ENCODE measurements at regions not wholly inside any gene's neighbourhood (a gene's known extent, or its start where the extent isn't known, plus 50 kb on each side); places are given as distances from the start of the nearest gene placed in this dataset.

DNA sequence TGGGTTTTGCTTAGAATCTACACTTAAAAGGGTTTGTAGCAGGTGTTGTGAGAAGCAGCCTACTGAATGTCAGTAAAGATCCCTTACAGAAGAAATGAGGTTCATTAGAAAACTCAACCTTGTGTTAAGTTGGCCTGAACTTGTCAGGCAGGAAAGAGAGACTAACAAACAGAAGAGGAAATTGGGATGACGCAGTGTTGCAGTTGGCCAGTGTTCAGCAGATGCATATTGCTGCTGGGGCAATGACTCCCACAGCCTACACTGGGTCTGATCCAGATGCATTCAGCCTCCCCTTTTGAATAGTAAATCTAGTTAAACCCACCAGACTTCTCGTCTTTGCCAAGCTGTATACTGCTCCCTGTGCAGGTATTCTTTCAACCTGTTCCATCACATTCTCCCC, 409.4 kb downstream of the UBE2NL start:
- Histone ChIP-seq H4K20me1 (ENCODE audit: insufficient read depth, low read depth, low read length) (no peaks in the 10 kb centered on the region), H3K4me1 (ENCODE audit: low read length) (no peaks in the 10 kb centered on the region)
- no peak for DNase-seq

DNA sequence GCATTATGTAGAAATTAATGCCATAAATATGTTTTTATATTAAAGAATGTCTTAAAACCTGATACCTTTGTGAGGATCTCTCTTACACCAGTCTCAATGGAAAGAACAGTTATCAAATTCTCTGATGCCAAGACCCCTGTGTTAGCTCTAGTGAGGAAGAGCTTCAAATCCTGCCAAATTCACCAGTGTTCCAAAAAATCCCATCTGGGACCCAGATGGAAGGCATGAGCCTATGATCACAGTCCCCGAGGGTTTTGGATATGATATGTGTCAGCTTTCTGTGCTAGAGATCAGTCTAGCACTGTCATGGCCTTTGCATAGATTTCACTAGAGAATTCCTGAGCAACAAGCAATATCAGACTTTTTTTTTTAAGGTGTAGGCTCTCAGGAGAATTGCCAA, 412.1 kb downstream of the UBE2NL start:
- no peak overlapping the region for H2AFZ ChIP-seq (ENCODE audit: low read length)
- H3K9me3 ChIP-seq (ENCODE audit: low read length), result no peaks in the 10 kb centered on the region; the same call in 1 of the 2 replicates
- no peak overlapping the region for H3K9ac ChIP-seq (ENCODE audit: low read length)
- H4K20me1 ChIP-seq (ENCODE audit: insufficient read depth, low read depth, low read length), result no peaks in the 10 kb centered on the region
- no peaks in the 10 kb centered on the region for H3K4me1 ChIP-seq (ENCODE audit: low read length)
- H3K27me3 ChIP-seq (ENCODE audit: low read length), result no peaks in the 10 kb centered on the region
- no peak overlapping the region for H3K4me2 ChIP-seq (ENCODE audit: low read depth, low read length, poor library complexity, severe bottlenecking)
- no peak for DNase-seq
- H3K36me3 ChIP-seq (ENCODE audit: insufficient read depth, low read length), result no peaks in the 10 kb centered on the region
- no peak overlapping the region for H3K27ac ChIP-seq (ENCODE audit: low read length)
- no peaks in the 10 kb centered on the region for H3K79me2 ChIP-seq (ENCODE audit: low read length)
- no peak overlapping the region for H3K4me3 ChIP-seq (ENCODE audit: low read length)
- H3K9me2 ChIP-seq (replicated peaks; ENCODE audit: insufficient read depth, low read length), result no peaks in the 10 kb centered on the region; the same call in 1 of the 2 replicates

More for the DNA sequence above, 409.4 kb downstream of the UBE2NL start:
- Histone ChIP-seq H3K4me2 (ENCODE audit: low read depth, low read length, poor library complexity, severe bottlenecking) (no peak overlapping the region), H3K36me3 (ENCODE audit: insufficient read depth, low read length) (no peaks in the 10 kb centered on the region), H3K9me3 (ENCODE audit: low read length) (peaks cover 6% of the 10 kb centered on the region; the same call in 1 of the 2 replicates), H3K4me3 (ENCODE audit: low read length) (no peak overlapping the region), H3K9ac (ENCODE audit: low read length) (no peak overlapping the region), H3K27ac (ENCODE audit: low read length) (no peak overlapping the region), H3K9me2 (replicated peaks; ENCODE audit: insufficient read depth, low read length) (no peaks in the 10 kb centered on the region; the same call in 1 of the 2 replicates), H3K27me3 (ENCODE audit: low read length) (no peaks in the 10 kb centered on the region), H2AFZ (ENCODE audit: low read length) (no peak overlapping the region), H3K79me2 (ENCODE audit: low read length) (no peaks in the 10 kb centered on the region)

DNA sequence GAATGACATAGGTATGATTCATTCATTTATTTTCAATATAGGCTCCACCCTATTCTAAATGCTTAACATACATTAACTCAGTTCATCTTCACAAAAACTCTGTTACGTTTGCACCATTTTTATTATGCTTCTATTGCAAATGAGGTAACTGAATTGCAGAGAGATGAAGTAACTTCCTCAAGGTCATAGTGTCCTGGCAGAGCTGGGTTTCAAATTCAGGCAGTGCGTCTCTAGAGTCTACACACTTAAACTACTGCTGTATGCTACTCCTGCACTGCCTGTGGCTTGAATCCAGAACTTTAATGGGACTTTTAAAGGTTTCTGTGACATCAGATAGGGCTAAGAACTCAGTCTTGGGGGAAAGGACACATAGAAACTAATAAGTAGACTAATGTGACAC, 413.4 kb downstream of the UBE2NL start:
- no peak for DNase-seq
- H3K27ac ChIP-seq (ENCODE audit: low read length), result no peak overlapping the region

DNA sequence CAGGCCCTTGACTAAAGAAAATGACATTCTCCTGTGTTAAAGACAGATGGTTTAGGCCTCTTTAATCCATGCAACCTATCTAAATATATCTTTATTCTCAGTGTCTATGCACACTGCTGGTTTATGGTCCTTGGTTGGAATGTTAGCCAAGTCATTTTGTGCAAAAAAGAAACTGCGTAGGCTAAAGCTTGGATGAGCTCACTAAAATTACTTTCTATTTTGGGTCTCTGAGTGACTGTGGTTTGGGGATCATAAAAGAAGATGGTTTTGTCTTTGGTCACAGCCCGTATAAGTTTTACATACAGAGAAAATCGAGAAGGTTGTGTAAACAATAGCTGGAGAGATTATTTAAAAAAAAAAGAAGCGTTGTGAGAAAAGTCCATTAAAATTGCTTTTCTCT, 443.6 kb downstream of the UBE2NL start:
- Histone ChIP-seq H4K20me1 (ENCODE audit: insufficient read depth, low read depth, low read length) (no peaks in the 10 kb centered on the region), H3K9ac (ENCODE audit: low read length) (no peak overlapping the region), H3K36me3 (ENCODE audit: insufficient read depth, low read length) (no peaks in the 10 kb centered on the region), H3K4me3 (ENCODE audit: low read length) (no peak overlapping the region), H3K27ac (ENCODE audit: low read length) (no peak overlapping the region), H2AFZ (ENCODE audit: low read length) (no peak overlapping the region), H3K4me1 (ENCODE audit: low read length) (no peaks in the 10 kb centered on the region), H3K4me2 (ENCODE audit: low read depth, low read length, poor library complexity, severe bottlenecking) (no peak overlapping the region), H3K79me2 (ENCODE audit: low read length) (no peaks in the 10 kb centered on the region), H3K9me3 (ENCODE audit: low read length) (no peaks in the 10 kb centered on the region), H3K9me2 (replicated peaks; ENCODE audit: insufficient read depth, low read length) (no peaks in the 10 kb centered on the region), H3K27me3 (ENCODE audit: low read length) (no peaks in the 10 kb centered on the region)
- DNase-seq, result no peak

More for the DNA sequence above, 413.4 kb downstream of the UBE2NL start:
- no peak overlapping the region for H3K4me3 ChIP-seq (ENCODE audit: low read length)
- H3K36me3 ChIP-seq (ENCODE audit: insufficient read depth, low read length), result no peaks in the 10 kb centered on the region
- no peaks in the 10 kb centered on the region for H4K20me1 ChIP-seq (ENCODE audit: insufficient read depth, low read depth, low read length)
- no peaks in the 10 kb centered on the region for H3K4me1 ChIP-seq (ENCODE audit: low read length)
- H2AFZ ChIP-seq (ENCODE audit: low read length), result no peak overlapping the region
- no peaks in the 10 kb centered on the region for H3K27me3 ChIP-seq (ENCODE audit: low read length)
- H3K9ac ChIP-seq (ENCODE audit: low read length), result no peak overlapping the region
- H3K9me3 ChIP-seq (ENCODE audit: low read length), result no peaks in the 10 kb centered on the region; the same call in 1 of the 2 replicates
- no peaks in the 10 kb centered on the region; the same call in 1 of the 2 replicates for H3K9me2 ChIP-seq (replicated peaks; ENCODE audit: insufficient read depth, low read length)
- no peaks in the 10 kb centered on the region for H3K79me2 ChIP-seq (ENCODE audit: low read length)
- no peak overlapping the region for H3K4me2 ChIP-seq (ENCODE audit: low read depth, low read length, poor library complexity, severe bottlenecking)

DNA sequence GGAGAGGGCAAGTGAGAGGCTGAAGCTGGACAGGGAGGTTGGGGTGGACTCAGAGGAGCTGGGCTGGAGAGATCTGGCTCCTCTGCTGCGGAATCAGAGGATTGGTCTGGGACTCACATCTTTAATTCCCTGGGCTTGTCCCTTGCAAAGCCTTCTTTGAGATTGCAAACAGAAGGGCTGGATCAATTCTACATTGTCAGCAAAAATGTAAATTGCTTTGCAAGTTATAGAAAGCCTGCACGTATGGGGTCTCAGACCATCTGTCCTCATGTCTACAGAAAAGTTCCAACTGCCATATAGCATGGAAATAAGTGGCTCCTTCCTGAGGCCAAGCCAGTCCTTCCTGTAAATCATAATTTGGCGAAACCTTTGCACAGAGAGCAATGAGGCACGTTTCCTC, 449.6 kb downstream of the UBE2NL start:
- Histone ChIP-seq H3K4me3 (ENCODE audit: low read length) (no peak overlapping the region), H3K36me3 (ENCODE audit: insufficient read depth, low read length) (no peaks in the 10 kb centered on the region), H3K9me3 (ENCODE audit: low read length) (peaks cover 5% of the 10 kb centered on the region; the same call in 1 of the 2 replicates), H3K27ac (ENCODE audit: low read length) (no peak overlapping the region), H4K20me1 (ENCODE audit: insufficient read depth, low read depth, low read length) (no peaks in the 10 kb centered on the region), H3K4me1 (ENCODE audit: low read length) (no peaks in the 10 kb centered on the region), H3K9ac (ENCODE audit: low read length) (no peak overlapping the region), H3K27me3 (ENCODE audit: low read length) (no peaks in the 10 kb centered on the region), H2AFZ (ENCODE audit: low read length) (no peak overlapping the region), H3K79me2 (ENCODE audit: low read length) (no peaks in the 10 kb centered on the region), H3K4me2 (ENCODE audit: low read depth, low read length, poor library complexity, severe bottlenecking) (no peak overlapping the region), H3K9me2 (replicated peaks; ENCODE audit: insufficient read depth, low read length) (no peaks in the 10 kb centered on the region)
- no peak for DNase-seq

DNA sequence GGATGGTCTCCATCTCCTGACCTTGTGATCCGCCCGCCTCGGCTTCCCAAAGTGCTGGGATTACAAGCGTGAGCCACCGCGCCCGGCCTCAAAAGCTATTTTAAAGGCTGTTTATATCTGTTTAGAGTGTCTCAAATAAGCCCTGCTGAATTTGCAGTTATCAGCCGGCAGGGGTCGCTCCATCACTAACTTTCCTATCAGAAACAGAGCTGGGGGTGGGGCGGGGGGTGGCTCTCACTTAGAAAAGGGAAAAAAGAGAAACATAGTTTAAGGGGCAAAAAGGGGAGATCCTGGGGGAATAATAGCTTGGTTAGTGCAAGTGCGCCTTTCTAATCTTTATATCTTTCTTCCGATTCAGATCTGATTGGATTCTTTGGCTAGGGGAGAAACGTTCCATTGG, 450.7 kb downstream of the UBE2NL start:
- no peaks in the 10 kb centered on the region for H3K27me3 ChIP-seq (ENCODE audit: low read length)
- DNase-seq, result peak; percentile 68

DNA sequence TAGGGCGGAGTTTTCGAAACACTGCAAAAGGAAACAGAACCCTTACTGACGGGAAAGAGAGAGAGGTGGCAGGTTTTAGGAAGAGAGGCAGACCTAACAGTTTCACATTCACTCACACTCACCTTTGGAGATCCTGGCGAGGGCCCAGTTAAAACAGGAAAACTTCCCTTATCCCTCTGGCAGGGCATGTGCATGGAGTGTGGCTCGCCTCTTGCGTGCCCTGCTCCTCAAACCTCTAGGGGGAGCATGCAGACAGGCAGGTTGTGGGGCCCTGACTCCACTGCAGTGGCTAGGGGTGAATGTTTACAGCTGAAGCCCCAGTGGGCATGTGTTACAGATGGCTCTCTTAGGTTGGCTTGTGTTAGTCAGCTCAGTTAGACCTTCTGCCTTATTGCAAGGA, 451.5 kb downstream of the UBE2NL start:
- Histone ChIP-seq H3K4me1 (ENCODE audit: low read length) (no peaks in the 10 kb centered on the region), H4K20me1 (ENCODE audit: insufficient read depth, low read depth, low read length) (no peaks in the 10 kb centered on the region), H3K36me3 (ENCODE audit: insufficient read depth, low read length) (no peaks in the 10 kb centered on the region), H3K9me3 (ENCODE audit: low read length) (peaks cover 5% of the 10 kb centered on the region; the same call in 1 of the 2 replicates), H3K79me2 (ENCODE audit: low read length) (no peaks in the 10 kb centered on the region), H3K9ac (ENCODE audit: low read length) (no peak overlapping the region), H3K27me3 (ENCODE audit: low read length) (no peaks in the 10 kb centered on the region), H2AFZ (ENCODE audit: low read length) (no peak overlapping the region), H3K4me2 (ENCODE audit: low read depth, low read length, poor library complexity, severe bottlenecking) (no peak overlapping the region), H3K9me2 (replicated peaks; ENCODE audit: insufficient read depth, low read length) (no peaks in the 10 kb centered on the region), H3K27ac (ENCODE audit: low read length) (no peak overlapping the region), H3K4me3 (ENCODE audit: low read length) (no peak overlapping the region)
- no peak for DNase-seq

More for the DNA sequence above, 450.7 kb downstream of the UBE2NL start:
- Histone ChIP-seq H3K36me3 (ENCODE audit: insufficient read depth, low read length) (no peaks in the 10 kb centered on the region), H3K4me3 (ENCODE audit: low read length) (no peak overlapping the region), H2AFZ (ENCODE audit: low read length) (no peak overlapping the region), H4K20me1 (ENCODE audit: insufficient read depth, low read depth, low read length) (no peaks in the 10 kb centered on the region), H3K9ac (ENCODE audit: low read length) (no peak overlapping the region), H3K4me2 (ENCODE audit: low read depth, low read length, poor library complexity, severe bottlenecking) (no peak overlapping the region), H3K4me1 (ENCODE audit: low read length) (no peaks in the 10 kb centered on the region), H3K9me2 (replicated peaks; ENCODE audit: insufficient read depth, low read length) (no peaks in the 10 kb centered on the region), H3K9me3 (ENCODE audit: low read length) (peaks cover 5% of the 10 kb centered on the region; the same call in 1 of the 2 replicates), H3K27ac (ENCODE audit: low read length) (no peak overlapping the region), H3K79me2 (ENCODE audit: low read length) (no peaks in the 10 kb centered on the region)

DNA sequence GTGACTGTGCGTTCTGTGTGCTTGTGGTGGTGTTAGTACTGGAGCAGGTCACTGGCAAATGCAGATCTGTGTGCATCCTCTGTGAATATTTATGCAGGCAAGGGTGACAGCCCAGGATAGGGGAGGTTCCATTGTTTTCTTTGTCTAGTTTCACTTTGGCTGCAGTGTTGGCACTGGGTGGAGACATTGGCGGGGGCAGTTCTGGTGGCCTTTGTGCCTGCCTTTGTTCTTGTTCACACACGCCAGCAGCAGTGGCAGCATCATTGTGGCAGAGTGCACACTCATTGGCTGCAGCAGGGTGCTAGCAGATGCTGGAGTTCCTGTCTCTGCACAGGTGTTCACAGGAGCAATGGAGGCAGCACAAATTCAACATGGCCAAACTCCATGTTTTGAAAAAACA, 495.3 kb downstream of the UBE2NL start:
- Histone ChIP-seq H3K9me2 (replicated peaks; ENCODE audit: insufficient read depth, low read length) (no peaks in the 10 kb centered on the region), H3K9me3 (ENCODE audit: low read length) (peaks cover 9% of the 10 kb centered on the region; the same call in 1 of the 2 replicates), H3K4me1 (ENCODE audit: low read length) (no peaks in the 10 kb centered on the region), H3K79me2 (ENCODE audit: low read length) (no peaks in the 10 kb centered on the region), H2AFZ (ENCODE audit: low read length) (no peak overlapping the region), H3K4me3 (ENCODE audit: low read length) (no peak overlapping the region), H3K27me3 (ENCODE audit: low read length) (no peaks in the 10 kb centered on the region), H3K9ac (ENCODE audit: low read length) (no peak overlapping the region), H3K4me2 (ENCODE audit: low read depth, low read length, poor library complexity, severe bottlenecking) (no peak overlapping the region), H4K20me1 (ENCODE audit: insufficient read depth, low read depth, low read length) (no peaks in the 10 kb centered on the region), H3K27ac (ENCODE audit: low read length) (no peak overlapping the region), H3K36me3 (ENCODE audit: insufficient read depth, low read length) (no peaks in the 10 kb centered on the region)
- DNase-seq, result no peak

DNA sequence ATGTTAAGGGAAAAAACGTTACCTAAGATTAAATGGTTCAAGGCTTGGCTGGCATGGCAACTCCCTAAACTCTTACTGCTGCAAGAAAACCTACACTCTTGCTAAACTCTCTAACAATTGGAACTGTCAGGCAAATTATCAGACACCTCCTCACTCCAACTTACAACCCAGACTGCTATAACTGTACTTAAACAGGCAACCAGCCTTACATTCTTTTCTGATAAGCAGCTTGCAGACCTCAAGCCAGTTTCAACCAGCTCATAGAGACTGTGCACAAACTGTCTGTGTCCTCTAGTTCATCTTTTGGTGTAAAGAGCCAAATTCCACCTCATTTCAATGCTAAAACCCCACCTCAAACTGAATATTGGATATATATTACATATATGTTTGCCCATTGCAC, 504.9 kb downstream of the UBE2NL start:
- DNase-seq, result no peak
- H4K20me1 ChIP-seq (ENCODE audit: insufficient read depth, low read depth, low read length), result no peaks in the 10 kb centered on the region
- no peaks in the 10 kb centered on the region for H3K27me3 ChIP-seq (ENCODE audit: low read length)
- H3K9me2 ChIP-seq (replicated peaks; ENCODE audit: insufficient read depth, low read length), result no peaks in the 10 kb centered on the region
- H3K27ac ChIP-seq (ENCODE audit: low read length), result no peak overlapping the region
- H3K36me3 ChIP-seq (ENCODE audit: insufficient read depth, low read length), result no peaks in the 10 kb centered on the region
- no peak overlapping the region for H3K9ac ChIP-seq (ENCODE audit: low read length)
- no peaks in the 10 kb centered on the region for H3K4me1 ChIP-seq (ENCODE audit: low read length)
- no peak overlapping the region for H2AFZ ChIP-seq (ENCODE audit: low read length)
- no peaks in the 10 kb centered on the region for H3K79me2 ChIP-seq (ENCODE audit: low read length)
- no peak overlapping the region for H3K4me3 ChIP-seq (ENCODE audit: low read length)
- H3K4me2 ChIP-seq (ENCODE audit: low read depth, low read length, poor library complexity, severe bottlenecking), result no peak overlapping the region
- H3K9me3 ChIP-seq (ENCODE audit: low read length), result peaks cover 29% of the 10 kb centered on the region

All from Karpas-422 (cell line).